ENCODE measurements at regions not wholly inside any gene's neighbourhood (a gene's known extent, or its start where the extent isn't known, plus 50 kb on each side); places are given as distances from the start of the nearest gene placed in this dataset.

- no peak for DNase-seq (ENCODE audit: low spot score in 2 of 2, unreplicated experiment in 2 of 2)
- peak overlapping the region; percentile 20 for H3K27ac Mint-ChIP-seq
- H3K4me1 Mint-ChIP-seq: peaks cover 20% of the 10 kb centered on the region
- no peak overlapping the region for H3K4me3 Mint-ChIP-seq
- H3K36me3 Mint-ChIP-seq: no peaks in the 10 kb centered on the region
- H3K9me3 Mint-ChIP-seq: peaks cover 24% of the 10 kb centered on the region
- TF ChIP-seq, protein P1, sequence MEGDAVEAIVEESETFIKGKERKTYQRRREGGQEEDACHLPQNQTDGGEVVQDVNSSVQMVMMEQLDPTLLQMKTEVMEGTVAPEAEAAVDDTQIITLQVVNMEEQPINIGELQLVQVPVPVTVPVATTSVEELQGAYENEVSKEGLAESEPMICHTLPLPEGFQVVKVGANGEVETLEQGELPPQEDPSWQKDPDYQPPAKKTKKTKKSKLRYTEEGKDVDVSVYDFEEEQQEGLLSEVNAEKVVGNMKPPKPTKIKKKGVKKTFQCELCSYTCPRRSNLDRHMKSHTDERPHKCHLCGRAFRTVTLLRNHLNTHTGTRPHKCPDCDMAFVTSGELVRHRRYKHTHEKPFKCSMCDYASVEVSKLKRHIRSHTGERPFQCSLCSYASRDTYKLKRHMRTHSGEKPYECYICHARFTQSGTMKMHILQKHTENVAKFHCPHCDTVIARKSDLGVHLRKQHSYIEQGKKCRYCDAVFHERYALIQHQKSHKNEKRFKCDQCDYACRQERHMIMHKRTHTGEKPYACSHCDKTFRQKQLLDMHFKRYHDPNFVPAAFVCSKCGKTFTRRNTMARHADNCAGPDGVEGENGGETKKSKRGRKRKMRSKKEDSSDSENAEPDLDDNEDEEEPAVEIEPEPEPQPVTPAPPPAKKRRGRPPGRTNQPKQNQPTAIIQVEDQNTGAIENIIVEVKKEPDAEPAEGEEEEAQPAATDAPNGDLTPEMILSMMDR (IDR thresholded peaks at IDR 0.05; ENCODE audit: unreplicated experiment): no peak
- no peaks in the 10 kb centered on the region for H3K27me3 Mint-ChIP-seq (ENCODE audit: low read depth)
Measured at GRCh38 chr5:130964231-130965202, 200.5 kb downstream of the HINT1 start.

DNA sequence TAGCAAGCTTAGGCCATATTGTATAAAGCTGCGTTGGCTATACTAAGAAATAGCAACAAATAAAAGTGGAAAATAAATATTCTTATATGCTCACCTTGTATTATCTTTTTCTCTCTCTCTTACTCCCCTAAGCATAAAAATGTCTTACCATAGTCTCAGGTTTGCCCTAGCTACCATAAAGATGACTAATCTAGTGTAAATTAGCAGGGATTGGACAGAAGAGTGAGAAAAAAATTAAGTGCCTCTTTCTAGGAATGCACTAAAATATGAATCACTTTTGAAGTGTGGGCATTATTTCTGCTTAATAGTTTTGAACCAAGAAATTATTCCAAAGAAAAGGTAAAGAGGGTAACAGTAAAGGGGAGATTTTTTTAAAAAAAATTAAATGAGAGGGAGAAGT, 201.3 kb downstream of the HINT1 start:
- no peak for DNase-seq (ENCODE audit: low spot score in 2 of 2, unreplicated experiment in 2 of 2)
- H3K4me3 Mint-ChIP-seq: no peak overlapping the region
- H3K27me3 Mint-ChIP-seq (ENCODE audit: low read depth): no peaks in the 10 kb centered on the region
- TF ChIP-seq, protein P1 (IDR thresholded peaks at IDR 0.05; ENCODE audit: unreplicated experiment): no peak
- H3K36me3 Mint-ChIP-seq: no peaks in the 10 kb centered on the region
- H3K27ac Mint-ChIP-seq: no peak overlapping the region
- peaks cover 27% of the 10 kb centered on the region for H3K9me3 Mint-ChIP-seq
- peaks cover 20% of the 10 kb centered on the region for H3K4me1 Mint-ChIP-seq

DNA sequence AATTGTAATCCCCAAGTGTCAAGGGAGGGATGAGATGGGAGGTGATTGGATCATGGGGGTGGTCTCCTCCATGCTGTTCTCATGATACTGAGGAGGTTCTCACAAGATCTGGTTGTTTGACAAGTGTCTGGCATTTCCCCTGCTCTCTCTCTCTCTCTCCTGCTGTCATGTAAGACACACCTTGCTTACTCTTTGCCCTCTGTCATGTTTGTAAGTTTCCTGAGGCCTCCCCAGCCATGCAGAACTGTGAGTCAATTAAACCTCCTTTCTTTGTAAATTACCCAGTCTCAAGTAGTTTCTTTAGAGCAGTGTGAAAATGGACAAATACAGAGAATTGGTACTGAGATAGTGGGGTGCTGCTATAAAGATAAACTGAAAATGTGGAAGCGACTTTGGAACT, 207.9 kb downstream of the HINT1 start:
- H3K4me1 Mint-ChIP-seq: peaks cover 13% of the 10 kb centered on the region

DNA sequence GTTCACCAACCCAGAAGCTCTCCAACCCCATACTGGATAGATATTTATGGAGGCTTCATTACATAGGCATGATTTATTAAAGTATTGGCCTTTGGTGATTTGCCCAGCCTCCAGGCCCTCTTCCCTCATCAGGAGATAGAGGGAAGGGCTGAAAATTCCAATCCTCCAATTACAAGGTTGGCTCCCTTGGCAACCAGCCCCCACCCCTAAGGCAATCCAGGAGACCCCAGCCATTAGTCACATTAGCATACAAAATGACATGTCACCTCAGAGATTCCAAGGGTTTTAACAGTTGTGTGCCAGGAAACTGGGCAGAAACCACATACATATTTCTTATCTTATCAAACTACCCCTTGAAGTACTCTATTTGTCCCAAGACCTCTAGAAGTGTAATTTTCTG, 210.0 kb downstream of the HINT1 start:
- H3K9me3 Mint-ChIP-seq: peaks cover 27% of the 10 kb centered on the region
- H3K27ac Mint-ChIP-seq: no peak overlapping the region
- peaks cover 15% of the 10 kb centered on the region for H3K27me3 Mint-ChIP-seq (ENCODE audit: low read depth)
- H3K4me3 Mint-ChIP-seq: no peak overlapping the region
- no peaks in the 10 kb centered on the region for H3K36me3 Mint-ChIP-seq
- TF ChIP-seq, protein P1 (IDR thresholded peaks at IDR 0.05; ENCODE audit: unreplicated experiment): no peak
- no peak for DNase-seq (ENCODE audit: low spot score in 2 of 2, unreplicated experiment in 2 of 2)
- peaks cover 13% of the 10 kb centered on the region for H3K4me1 Mint-ChIP-seq

More for the DNA sequence above, 207.9 kb downstream of the HINT1 start:
- no peak for DNase-seq (ENCODE audit: low spot score in 2 of 2, unreplicated experiment in 2 of 2)
- peaks cover 2% of the 10 kb centered on the region for H3K27me3 Mint-ChIP-seq (ENCODE audit: low read depth)
- no peak overlapping the region for H3K27ac Mint-ChIP-seq
- TF ChIP-seq, protein P1 (IDR thresholded peaks at IDR 0.05; ENCODE audit: unreplicated experiment): no peak
- no peak overlapping the region for H3K4me3 Mint-ChIP-seq
- no peaks in the 10 kb centered on the region for H3K36me3 Mint-ChIP-seq
- H3K9me3 Mint-ChIP-seq: peaks cover 35% of the 10 kb centered on the region

GRCh38 chr5:130954336-130954735, 210.7 kb downstream of the HINT1 start:
- peaks cover 13% of the 10 kb centered on the region for H3K4me1 Mint-ChIP-seq
- H3K36me3 Mint-ChIP-seq: no peaks in the 10 kb centered on the region
- H3K27me3 Mint-ChIP-seq (ENCODE audit: low read depth): peaks cover 22% of the 10 kb centered on the region
- H3K27ac Mint-ChIP-seq: no peak overlapping the region
- TF ChIP-seq, protein P1 (IDR thresholded peaks at IDR 0.05; ENCODE audit: unreplicated experiment): no peak
- no peak overlapping the region for H3K4me3 Mint-ChIP-seq
- peaks cover 23% of the 10 kb centered on the region for H3K9me3 Mint-ChIP-seq
- no peak for DNase-seq (ENCODE audit: low spot score in 2 of 2, unreplicated experiment in 2 of 2)
